GM19468 (cell line): ENCODE measurements at regions not wholly inside any gene's neighbourhood (a gene's known extent, or its start where the extent isn't known, plus 50 kb on each side); places are given as distances from the start of the nearest gene placed in this dataset.

Source experiments
- ATAC-seq: cut with Tn5 transposase; IDR thresholded peaks from one replicate; pipeline ENCODE4 v1.9.1; 2021; ENCODE audit warnings: mild to moderate bottlenecking, moderate library complexity, moderate number of reproducible peaks; ENCODE audit not compliant: unreplicated experiment; ENCODE audit errors: extremely low read depth

- ATAC-seq: no peak
These were observed 850.0 kb downstream of the TBC1D22A start for GRCh38 chr22:47612311-47612910.

GRCh38 chr22:47610764-47611163 lies 848.3 kb downstream of the TBC1D22A start:
- no peak for ATAC-seq

GRCh38 chr22:47610281-47610680 lies 847.8 kb downstream of the TBC1D22A start:
- no peak for ATAC-seq

- ATAC-seq: no peak
These were observed 847.2 kb downstream of the TBC1D22A start for GRCh38 chr22:47609653-47610052.

DNA sequence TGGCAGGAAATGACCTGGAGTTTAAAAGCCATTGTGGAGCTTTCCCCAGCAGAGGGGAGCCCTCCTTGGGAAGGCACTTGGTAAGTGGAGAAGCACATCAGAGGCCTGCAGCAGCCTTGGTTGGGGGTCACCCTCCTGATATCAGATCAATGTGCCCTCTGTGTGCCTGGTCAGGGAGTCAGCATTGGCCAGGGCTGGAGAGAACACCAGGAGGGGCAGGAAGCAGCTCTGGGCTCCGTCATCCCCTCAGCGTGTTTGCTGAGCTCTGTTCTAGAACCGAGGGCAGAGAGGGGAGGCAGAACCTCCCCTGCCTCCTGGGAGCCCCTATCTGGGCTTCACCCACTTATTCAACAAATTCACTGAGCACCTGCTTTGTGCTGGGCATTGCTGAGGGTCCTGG lies 846.0 kb downstream of the TBC1D22A start:
- ATAC-seq: no peak

- no peak for ATAC-seq
These were observed 845.0 kb downstream of the TBC1D22A start for GRCh38 chr22:47607486-47607885.

GRCh38 chr22:47606426-47606825 lies 844.0 kb downstream of the TBC1D22A start:
- no peak for ATAC-seq

GRCh38 chr22:47605886-47606285 lies 843.4 kb downstream of the TBC1D22A start:
- ATAC-seq: no peak

GRCh38 chr22:47605441-47605840 lies 843.0 kb downstream of the TBC1D22A start:
- no peak for ATAC-seq

DNA sequence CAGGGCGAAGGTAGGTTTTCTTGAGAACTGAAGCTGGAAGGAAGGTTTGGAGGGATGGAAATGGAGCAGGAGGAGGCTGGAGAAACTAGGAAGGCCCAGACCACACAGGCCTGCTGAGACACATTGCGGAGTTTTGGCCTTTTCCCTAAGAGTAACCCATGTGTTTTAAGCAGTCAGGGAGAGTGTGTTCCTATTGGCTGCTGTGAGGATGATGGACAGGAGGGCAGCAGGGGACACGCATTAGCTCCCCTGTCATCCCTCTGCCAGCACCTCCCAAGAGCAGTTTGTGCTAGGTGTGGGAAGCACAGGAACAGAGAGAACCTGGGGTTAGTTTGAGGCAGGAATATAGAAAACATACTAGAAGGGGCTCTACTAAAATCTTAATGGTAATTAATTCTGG lies 842.1 kb downstream of the TBC1D22A start:
- no peak for ATAC-seq

DNA sequence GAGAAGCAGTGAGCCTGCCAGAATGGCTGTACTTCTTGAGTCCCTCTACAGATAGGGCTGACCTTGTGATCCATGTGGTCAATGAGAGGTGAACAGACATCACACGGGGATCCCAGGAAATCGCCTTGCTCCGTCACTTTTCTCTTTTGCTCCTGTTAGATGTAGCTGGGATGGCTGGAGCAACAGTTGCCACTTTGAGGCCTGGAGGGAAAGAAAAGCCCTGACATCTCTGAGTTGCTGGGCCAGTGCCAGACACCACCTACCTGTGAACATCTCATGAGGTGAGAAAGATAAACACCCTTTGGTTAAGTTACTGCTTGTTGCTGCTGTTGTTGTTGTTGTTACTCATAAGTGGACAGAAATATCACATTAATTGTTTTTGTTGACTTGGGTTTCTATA lies 840.3 kb downstream of the TBC1D22A start:
- no peak for ATAC-seq

DNA sequence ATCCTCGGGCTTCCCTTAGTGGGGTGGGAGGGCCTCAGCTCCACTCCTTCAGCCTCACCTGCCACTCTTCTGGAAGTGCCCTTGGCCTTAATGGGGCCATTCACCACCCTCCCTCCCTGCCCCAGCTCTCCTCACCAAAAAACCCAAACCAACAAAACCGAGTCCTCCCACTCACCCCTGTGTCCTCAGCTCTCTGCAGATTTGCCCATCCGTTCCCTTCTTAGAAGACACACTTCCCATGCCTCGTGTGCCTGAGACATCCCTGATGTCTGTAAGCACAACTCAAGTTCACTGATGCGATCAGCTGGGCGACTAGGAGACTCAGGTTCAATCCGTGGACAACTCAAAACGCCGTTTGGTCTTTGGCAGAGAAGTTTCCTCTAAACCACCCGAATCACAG lies 839.2 kb downstream of the TBC1D22A start:
- no peak for ATAC-seq

DNA sequence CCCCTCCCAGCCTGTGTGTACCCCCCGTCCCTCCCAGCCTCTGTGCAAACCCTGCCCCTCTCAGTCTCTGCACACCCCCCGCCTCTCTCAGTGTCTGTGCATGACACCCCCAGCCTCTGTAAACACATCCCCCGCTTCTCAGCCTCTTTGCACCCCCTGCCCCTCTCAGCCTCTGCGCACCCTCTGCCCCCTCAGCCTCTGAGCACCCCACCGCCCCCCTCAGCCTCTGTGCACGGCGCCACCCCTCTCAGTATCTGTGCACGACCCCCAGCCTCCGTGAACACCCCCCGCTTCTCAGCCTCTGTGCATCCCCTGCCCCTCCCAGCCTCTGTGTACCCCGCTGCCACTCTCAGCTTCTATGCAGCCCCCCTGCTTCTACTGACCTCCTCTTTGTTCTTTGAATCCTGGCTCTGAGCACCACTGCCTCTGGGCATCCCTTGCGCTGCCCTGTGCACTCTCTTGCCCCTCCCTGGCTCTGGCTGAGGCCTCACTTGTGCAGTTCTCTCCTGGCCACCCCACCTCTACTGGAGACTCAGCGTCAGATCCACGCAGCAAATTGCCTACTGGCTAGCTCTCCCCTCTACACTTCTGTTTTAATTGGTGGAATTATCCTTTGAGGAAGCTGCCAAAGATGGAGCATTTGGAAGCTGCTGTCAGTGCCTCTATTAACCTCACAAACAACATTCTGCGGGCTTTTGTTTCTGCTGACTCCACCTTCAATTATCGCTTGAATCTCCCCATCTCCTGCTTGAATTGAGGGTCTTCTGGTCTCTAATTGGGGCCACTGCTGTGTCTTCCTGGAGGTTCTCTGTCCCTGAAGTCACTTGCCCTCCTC lies 838.6 kb downstream of the TBC1D22A start:
- ATAC-seq: no peak

GRCh38 chr22:47600281-47600680 lies 837.8 kb downstream of the TBC1D22A start:
- no peak for ATAC-seq

GRCh38 chr22:47599753-47600152 lies 837.3 kb downstream of the TBC1D22A start:
- ATAC-seq: no peak

- no peak for ATAC-seq
These were observed 836.4 kb downstream of the TBC1D22A start for GRCh38 chr22:47598864-47599263.

- no peak for ATAC-seq
These were observed 834.6 kb downstream of the TBC1D22A start for GRCh38 chr22:47597041-47597440.

GRCh38 chr22:47596176-47596690 lies 833.8 kb downstream of the TBC1D22A start:
- ATAC-seq: no peak

- no peak for ATAC-seq
These were observed 832.5 kb downstream of the TBC1D22A start for GRCh38 chr22:47594836-47595521.

- ATAC-seq: no peak
These were observed 831.5 kb downstream of the TBC1D22A start for GRCh38 chr22:47593911-47594311.

DNA sequence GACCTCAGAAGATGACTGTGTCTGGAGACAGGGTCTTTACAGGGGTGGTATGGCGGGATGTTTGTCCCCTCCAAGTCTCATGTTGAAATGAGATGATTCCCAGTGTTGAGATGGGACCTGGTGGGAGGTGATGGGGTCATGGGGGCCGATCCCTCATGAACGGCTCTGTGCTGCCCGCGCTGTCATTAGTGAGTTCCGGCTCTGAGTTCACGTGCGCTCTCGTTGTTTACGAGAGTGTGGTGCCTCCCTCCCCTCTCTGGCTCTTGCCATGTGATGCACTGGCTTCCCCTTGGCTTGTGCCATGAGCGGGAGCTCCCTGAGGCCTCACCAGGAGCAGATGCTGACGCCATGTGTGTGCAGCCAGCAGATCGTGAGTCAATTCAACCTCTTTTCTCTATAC lies 830.8 kb downstream of the TBC1D22A start:
- no peak for ATAC-seq
